ENCODE measurements at regions not wholly inside any gene's neighbourhood (a gene's known extent, or its start where the extent isn't known, plus 50 kb on each side); places are given as distances from the start of the nearest gene placed in this dataset.
A peak's percentile ranks its signal among the peaks of the same experiment; 100 is the strongest.

DNA sequence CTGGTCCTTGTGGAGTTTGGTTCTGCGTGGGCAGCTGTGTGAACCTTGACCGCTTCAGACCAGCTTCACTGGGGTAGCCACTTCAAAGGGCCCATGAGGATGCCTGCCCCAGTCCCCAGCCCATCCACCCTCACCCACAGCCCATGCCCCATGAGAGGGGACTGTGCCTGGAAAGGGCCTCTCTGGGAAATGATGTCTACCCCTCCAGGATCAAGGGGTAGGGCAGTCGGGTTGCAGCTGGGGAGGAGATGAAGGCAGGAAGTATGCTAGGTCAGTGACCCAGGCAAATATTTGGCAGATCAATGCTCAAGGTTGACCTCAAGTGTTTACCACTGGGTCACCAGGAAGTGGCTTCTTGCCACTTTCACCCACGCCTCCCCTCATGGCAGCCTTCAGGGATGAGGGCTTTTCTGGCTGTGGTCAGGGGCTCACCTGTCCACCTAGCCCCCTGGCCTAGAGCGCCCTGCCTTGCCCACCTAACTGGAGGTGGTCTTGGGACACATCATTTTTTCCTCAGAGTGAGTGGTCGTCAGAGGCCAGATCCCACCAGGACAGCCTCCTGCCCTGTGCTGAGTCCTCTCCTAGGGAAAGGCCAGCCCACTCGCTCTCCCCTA, 109.5 kb downstream of the SNX5 start:
- DNase-seq (ENCODE audit: low read depth in 2 of 3, low spot score in 2 of 3) = no peak

DNA sequence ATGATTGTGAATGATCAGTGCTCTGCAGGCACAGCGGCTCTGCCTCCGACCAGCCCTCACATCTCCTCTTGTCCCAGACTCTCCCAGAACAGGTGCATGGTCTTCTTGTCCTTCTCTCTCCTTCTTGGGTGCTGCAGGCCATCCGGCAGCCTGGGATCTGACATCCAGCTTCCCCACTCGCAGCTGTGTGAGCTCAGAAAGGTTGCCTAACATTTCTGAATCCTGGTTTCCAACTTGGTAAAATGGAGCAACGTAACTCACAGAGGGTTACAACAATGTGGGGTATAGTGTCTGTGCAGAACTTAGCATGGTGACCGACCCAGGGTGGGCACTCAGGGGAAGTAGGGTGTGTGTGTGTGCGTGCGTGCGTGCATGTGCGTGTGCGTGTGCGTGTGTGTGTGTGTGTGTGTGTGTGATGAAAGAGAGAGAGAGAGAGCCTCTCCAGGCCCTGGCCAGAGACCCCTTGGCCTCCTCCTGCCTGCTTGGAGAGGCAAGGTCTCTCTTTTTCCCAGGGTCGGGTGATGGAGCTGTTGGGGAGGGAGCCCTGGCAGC, 110.1 kb downstream of the SNX5 start:
- DNase-seq (ENCODE audit: low read depth in 2 of 3, low spot score in 2 of 3) = no peak

DNA sequence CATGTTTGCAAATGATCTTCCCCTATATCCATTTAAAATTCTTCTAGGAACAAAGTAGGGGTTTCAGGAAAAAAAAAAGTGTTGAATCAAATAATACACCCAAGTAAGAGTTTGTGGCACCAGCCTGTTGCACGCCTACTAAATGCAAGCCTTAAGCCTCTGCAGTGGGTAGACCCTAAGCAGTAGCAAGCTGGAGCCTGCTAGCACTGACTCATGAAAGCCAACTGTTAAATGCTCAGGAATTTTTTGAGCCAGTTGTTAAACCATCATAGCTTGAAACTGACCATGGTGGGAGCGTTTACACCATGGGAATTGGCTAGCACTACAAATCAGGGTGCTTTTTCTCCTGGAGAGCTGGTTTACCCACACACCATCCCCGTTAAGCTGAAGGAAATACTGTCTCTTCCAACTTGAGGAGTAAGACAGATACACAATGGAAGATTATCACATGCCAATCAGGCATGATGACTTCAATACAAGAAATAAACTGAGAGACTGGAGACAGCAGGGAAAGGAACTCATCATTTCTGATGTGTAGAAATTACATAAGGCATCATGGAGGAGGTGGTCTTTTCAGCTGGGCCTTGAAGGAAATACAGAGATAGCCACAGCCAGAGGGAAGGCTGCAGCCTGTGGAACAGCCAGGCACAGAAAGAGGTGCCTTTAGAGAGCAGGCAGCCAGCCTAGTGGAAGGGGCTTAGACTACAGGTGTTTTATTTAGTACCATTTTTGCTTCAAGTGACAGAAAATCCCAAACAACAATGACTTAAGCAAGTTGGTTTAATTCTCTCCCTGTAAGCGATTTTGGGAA, 110.8 kb downstream of the SNX5 start:
- no peak for DNase-seq (ENCODE audit: low read depth in 2 of 3, low spot score in 2 of 3)

DNA sequence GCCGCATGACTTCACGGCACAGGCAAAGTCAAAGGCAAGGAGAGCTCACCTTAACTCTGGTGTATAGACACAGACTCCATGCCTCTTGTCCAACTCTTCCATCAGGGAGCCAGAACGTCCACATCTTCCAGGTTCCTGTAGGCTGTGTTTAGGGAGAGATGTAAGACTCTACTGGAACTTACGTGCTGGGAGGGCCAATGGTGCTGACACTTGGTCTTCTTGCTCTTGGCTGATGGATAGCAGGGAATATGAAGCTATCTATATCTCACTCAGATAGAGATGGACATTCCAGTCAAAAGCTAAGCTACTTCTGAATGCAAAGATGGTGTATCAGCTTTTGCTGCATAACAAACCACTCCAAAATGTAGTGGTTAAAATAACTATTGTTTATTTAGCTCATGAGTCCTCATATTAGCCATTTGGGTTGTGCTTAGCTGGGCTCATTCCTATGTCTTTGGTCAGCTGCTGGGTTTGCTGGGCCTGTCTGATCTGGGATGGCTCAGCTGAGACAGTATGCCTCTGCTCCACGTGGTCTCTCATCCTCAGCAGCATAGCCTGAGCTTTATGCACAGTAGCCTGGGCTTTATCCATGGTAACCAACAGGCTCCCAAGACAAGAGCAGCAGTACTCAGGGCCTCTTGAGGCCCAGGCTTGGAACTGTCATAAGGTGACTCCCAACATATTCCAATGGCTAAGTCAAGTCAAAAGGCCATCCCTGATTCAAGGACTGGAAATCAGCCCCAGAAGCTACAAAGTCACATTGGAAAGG, 111.6 kb downstream of the SNX5 start:
- no peak for DNase-seq (ENCODE audit: low read depth in 2 of 3, low spot score in 2 of 3)

DNA sequence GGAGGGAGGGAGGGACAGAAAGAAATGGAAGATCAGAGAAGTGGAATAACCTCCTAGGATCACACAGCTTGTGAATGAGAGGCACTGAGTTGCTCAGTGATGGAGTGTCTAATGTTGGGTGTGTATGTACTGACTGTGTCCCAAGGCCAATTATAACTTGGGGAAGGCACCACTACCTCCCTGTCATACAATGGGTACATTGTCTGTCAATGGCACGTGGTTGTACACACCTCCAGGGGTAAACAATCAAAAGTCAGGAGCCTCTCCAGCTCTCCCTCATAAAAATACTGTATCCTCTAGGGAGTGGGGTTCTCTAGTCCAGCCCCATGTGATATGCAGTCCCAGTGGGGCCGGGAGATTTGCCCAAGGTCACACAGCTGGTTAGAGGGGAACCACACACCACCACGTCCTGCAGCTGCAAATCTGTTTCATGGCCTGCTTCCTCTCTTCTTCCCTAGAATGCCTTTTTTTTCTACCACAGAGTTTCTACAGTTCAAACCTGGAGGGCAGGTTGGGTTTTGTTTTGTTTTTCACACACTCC, 112.5 kb downstream of the SNX5 start:
- peak in 2 of 3 donors; percentile 57 to 79 for DNase-seq (ENCODE audit: low read depth in 2 of 3, low spot score in 2 of 3)

DNA sequence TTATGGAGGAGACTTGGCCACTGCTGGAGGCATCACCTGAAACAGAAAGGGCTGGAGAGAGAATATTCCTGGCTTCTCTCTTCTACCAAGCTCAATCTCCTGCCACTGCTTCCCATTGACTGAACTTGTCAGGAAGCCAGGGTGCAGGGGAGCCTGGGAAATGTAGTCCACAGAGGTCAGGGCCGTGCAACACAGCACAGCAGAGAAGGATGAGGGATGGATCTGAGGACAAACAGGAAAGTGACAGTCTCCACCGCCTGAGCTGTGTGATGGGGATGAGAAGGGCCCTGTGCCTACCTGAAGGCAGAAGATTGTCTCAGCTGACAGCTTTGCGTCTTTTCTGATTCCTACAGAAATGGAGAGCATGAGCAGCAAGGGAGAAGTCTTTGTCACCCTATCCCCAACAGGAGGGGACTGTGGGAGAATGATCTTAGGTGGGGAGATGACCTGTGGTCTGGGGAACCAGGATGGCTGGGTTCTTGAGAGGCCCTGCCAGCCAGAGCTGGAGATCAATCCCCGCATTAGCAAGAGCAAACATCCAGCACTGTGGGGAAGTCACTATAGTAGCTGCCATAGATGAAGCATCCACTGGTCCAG, 114.2 kb downstream of the SNX5 start:
- DNase-seq (ENCODE audit: low read depth in 2 of 3, low spot score in 2 of 3) = peak in 1 of 3 donors; percentile 28

DNA sequence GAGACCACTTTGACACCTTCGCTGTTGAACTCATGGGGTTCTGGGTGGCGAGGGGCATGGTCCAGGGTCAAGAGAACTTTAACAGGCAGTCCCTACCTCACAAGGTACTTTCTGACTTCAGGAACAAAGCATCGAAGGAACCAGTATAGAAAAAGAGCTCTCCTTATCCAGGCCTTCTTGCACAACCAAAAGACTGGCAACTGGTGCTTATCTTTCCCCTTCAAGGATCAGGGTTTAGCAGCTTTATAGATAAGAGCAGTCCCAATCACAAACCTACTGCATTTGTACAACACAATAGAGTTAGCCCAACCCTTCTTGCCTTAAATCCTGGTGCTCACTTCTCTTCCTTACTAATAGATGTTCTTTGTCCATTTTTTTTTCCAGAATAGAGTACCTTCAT, 116.3 kb downstream of the SNX5 start:
- no peak for DNase-seq (ENCODE audit: low read depth in 2 of 3, low spot score in 2 of 3)

DNA sequence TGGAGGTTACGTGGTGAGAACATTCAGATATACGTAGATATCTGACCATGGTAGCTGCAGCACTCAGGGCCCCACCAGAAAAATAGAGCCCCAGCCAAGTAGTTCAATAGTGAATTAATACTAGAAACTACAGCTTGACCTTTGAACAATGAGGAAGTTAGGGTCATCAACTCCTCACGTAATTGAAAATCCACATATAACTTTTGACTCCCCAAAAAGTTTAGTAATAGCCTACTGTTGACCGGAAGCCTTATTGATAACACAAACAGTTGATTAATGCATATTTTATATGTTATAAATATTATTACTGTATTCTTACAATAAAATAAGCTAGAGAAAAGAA, 117.9 kb downstream of the SNX5 start:
- no peak for DNase-seq (ENCODE audit: low read depth in 2 of 3, low spot score in 2 of 3)

DNA sequence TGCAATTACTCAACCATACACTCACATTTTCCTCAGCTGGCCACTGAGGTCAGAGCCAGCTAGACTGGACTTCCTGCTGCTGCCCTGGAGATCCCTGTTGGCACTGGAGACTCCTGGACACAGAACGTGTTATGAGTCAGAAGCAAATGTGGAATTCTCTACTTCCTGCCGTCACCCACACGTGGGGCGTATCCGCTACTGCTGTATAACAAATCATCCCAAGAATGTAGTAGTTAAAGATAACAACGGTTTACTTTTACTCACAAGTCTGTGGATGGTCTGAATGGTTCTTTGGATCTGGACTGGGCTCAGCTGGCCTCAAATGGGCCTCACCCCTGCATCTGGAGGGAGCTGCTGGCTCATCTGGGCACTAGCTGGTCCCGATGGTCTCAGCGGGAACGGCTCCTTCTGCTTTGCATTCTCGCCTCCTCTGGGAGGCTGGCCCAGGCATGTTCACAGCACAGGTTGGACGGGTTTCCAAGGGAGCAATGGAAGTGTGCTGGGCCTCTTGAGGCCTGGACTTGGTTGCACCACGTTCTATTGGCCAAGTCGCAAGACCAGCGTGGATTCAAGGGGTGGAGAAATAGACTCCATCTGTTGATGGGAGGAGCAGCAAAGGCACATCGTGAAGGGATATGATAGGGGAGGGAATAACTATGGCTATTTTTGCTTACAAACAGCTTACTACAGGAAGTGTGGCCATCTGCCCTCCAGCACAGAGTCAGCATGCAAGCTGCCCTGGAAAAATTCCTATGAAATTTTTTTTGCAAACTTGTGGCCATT, 118.5 kb downstream of the SNX5 start:
- DNase-seq (ENCODE audit: low read depth in 2 of 3, low spot score in 2 of 3) = no peak

DNA sequence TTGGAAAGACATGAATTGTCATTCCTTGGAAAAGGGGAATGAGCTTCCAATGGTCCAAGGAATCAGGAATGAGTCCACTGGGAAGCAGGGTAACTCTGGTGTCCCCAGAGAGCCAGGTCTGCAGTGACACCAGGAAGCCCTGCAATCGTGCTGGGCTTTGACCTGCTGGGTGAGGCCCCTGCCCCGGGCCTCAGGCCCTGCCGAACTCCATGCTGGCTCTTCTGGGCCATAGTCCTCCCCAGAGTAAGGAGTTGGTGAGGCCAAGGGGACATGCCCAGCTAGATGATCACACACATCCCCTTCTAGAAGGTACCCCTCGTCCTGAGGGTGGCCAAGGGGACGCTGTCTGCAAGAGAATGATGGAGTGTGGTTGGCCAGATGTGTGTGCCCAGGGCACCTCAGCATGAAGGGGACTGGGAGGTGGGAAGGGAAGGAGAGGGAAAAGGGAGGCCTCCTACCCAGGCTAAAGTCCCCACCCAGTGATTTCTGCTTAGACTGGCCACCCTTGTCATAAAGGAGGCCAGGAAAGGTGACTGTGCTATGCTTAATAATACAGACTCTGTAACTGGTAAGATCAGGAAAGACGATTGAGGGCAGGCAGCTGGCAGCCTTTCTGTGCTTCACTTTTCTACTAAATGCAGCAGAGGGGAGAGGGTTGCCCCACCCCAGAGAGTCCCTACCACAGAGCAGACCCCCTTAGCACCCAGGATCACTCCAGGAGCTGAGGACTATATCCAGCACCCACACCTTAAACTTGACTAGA, 119.3 kb downstream of the SNX5 start:
- DNase-seq (ENCODE audit: low read depth in 2 of 3, low spot score in 2 of 3) = no peak

DNA sequence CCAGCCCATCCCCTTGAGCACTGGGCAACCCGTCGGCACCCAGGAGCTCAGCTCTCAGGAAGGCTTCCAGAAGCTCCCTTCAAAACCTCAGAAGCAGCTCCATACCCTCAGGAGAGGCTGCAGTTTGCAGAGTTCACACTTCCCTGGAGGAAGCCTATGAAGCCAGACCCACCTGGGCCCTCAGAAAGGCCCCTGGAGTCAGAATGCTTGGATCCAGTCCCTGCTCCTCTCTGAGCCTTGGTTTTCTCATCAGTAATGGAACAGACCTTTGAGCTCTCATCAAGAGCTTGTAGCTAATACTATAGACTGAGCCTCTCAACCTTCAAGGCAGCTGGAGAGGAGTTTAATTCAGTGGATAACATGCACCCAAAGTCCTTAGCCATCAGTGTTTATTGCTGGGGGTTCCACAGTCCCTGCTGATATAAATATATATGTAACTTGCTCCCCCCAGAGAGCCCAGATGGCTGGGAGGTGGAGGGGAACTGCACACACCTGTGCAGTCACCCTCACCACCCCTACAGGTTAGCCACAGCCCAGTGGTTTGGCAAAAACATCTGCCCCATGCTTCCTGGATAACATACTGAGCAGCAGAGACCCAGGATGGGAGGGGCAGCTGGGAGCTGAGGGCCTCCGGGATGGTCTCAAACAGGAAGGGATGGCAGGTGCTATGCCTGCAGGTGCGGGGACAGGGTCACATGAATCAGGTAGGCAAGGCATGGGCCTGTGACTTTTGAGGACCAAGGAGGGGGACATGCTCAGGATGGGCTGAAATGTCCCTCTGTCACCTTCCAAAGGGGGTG, 120.1 kb downstream of the SNX5 start:
- peak in 1 of 3 donors; percentile 35 for DNase-seq (ENCODE audit: low read depth in 2 of 3, low spot score in 2 of 3)

DNA sequence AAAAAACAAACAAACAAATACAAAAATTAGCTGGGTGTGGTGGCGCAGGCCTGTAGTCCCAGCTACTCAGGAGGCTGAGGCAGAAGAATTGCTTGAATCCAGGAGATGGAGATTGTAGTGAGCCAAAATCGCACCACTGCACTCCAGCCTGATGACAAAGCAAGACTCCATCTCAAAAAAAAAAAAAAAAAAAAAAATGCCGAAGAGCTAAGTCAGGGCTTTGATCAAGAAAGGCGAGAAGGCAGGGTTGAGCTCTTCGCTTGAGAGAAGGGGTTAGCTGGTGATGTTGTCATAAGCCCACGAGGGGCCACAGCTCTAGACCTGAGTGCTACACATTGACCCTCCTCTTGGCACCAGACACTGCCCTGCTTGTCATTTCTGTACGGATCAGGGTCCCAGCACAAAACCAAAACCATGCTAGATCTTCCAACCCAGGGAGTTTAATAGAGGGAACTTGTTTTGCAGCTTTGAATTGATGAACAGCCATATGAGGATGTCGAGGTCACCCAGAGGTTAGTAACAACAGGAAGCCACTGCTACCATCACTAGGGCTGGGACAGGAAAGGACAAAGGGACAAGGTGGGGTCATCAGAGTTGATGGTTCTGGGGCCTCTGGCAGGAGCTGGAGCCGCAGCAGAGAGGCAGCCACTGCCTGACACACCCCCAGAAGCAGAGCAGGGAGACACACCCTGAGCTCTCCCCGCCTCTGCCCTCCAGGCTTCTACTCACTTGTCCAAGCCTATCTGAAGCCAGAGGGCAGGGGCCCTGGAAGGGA, 122.7 kb downstream of the SNX5 start:
- no peak for DNase-seq (ENCODE audit: low read depth in 2 of 3, low spot score in 2 of 3)

DNA sequence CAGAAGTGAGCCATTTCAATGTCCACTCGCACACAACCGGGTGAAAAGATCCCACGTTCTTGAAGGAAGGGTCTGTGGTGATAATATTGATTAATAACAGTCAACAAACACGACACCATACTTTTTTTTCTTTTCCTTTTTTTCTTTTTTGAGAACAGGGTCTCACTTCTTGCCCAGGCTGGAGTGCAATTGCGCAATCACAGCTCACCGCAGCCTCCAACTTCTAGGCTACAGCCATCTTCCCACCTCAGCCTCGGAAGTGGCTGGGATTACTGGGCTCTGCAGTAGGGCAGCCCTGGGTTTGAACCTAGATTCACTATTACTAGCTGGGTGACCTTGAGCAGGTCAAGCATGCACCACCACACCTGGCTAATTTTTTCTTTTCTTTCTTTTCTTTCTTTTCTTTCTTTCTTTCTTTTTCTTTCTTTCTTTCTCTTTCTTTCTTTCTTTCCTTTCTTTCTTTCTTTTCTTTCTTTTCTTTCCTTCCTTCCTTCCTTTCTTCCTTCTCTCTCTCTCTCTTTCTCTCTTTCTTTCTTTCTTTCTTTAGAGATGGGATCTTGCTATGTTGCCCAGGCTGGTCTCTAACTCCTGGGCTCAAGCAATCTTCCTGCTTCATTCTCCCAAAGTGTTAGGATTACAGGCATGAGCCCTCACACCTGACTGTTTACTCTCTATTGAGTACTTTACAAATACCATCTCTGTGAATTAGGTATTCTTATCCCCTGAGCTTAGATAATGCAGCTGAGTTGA, 123.9 kb downstream of the SNX5 start:
- DNase-seq (ENCODE audit: low read depth in 2 of 3, low spot score in 2 of 3) = no peak

DNA sequence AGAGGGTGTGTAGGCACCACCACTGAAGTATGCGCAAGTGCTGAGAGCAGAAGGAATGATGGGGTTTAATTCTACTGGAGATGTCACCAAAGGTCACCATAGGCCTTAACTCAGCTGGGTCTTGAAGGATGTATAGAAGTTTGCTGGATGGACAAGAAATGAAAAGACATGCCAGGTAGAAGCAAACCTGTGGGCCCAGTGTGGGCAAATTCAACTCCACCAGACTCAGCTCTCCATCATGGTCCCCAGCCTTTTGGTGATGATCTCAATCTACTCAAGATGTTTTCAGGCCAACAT, 124.5 kb downstream of the SNX5 start:
- no peak for DNase-seq (ENCODE audit: low read depth in 2 of 3, low spot score in 2 of 3)

DNA sequence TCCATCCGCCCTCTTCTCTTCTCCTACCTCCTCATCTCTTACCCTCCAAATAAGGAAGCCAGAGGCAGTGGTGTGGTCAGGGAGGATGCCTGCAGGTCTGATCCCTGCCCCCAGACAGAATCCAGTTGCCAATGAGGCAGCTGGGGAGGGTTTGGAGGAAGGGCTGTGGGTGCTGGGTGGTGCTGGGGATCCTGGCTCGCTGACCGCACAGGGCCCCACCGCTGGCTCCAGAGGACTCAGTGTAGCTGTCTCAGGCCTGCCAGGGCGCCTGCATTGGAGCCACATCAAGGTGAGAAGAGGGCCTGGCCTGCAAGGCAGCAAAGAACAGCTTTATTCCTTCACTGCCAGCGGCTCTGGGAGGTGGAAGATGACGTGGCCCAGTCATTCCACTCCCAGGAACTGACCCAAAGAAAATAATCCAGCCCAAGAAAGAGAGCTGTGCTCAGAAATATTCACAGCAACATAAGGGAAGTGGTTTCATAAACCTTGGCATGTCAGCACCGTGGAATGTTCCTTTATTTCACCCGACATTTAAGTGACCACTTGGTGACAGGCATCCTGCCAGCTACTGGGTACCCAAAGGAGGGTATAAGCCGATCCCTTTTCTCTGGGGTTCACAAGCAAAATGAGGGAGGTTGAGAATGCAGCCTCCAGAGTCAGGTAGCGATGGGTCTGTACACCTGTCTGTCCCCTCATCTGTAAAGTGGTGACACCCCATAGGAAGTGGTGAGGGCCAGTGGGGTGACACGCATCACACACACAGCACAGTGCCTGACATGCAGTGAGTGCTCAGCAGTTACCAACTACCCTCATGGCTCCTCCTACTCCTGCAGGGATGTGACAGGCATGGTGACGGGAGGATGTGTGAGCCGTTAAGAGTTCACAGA, 125.1 kb downstream of the SNX5 start:
- peak in 1 of 3 donors; percentile 66 for DNase-seq (ENCODE audit: low read depth in 2 of 3, low spot score in 2 of 3)

DNA sequence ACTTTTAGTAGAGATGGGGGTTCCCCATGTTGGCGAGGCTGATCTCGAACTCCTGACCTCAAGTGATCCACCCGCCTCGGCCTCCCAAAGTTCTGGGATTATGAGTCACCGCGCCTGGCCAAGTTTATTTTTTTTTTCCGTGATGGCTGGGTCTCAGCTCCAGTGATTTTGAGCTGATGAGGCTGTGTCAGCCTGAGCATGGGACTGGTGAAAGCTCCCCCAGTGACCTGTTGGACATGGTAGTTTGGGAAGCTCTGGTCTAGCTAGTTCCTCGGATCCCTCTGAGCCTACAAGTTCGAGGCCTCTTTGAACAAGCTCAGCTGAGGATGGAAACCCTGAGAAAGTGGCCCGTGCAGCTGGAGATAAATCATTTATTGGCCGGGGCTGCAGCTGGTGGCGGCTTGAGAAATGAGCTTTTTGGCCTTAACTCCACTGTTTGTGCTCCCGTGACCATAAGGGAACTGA, 126.8 kb downstream of the SNX5 start:
- no peak for DNase-seq (ENCODE audit: low read depth in 2 of 3, low spot score in 2 of 3)
